H1 (cell line): ENCODE measurements at regions not wholly inside any gene's neighbourhood (a gene's known extent, or its start where the extent isn't known, plus 50 kb on each side); places are given as distances from the start of the nearest gene placed in this dataset.

Experiments
- CEBPB ChIP-seq: IDR thresholded peaks from 2 replicates; pipeline ENCODE4 v1.6.1; 2012; ENCODE audit warnings: low read depth, low read length
- CHD7 ChIP-seq: fragments of 300-600 bp; sonication (generic); IDR thresholded peaks from 2 replicates; pipeline ENCODE4 v1.7.1; 2012; ENCODE audit warnings: low read length, moderate library complexity, mild to moderate bottlenecking, inconsistent platforms; ENCODE audit not compliant: insufficient replicate concordance
- CREB1 ChIP-seq: IDR thresholded peaks from 2 replicates; pipeline ENCODE4 v1.6.1; 2012; ENCODE audit warnings: inconsistent platforms
- HDAC2 ChIP-seq, 2 experiments: fragments of 300-600 bp in 1 of 2; sonication (generic) in 1 of 2; IDR thresholded peaks; 2 replicates each; pipeline ENCODE4 v1.6.1; 2011 to 2012; ENCODE audit warnings: low read depth in 2 of 2, low read length in 2 of 2, mild to moderate bottlenecking in 2 of 2, moderate library complexity in 2 of 2, borderline replicate concordance in 1 of 2, inconsistent platforms in 1 of 2
- NANOG ChIP-seq: IDR thresholded peaks from 2 replicates; pipeline ENCODE4 v1.6.1; 2011; ENCODE audit warnings: low read length, low read depth, mild to moderate bottlenecking, inconsistent platforms; ENCODE audit not compliant: insufficient read depth, poor library complexity, severe bottlenecking
- SUZ12 ChIP-seq: fragments of 200-600 bp; sonication (generic); IDR thresholded peaks from 2 replicates; pipeline ENCODE4 v1.6.1; 2012; ENCODE audit warnings: mild to moderate bottlenecking, inconsistent platforms, low read length, moderate library complexity, mixed read lengths
- TAF7 ChIP-seq: optimal IDR thresholded peaks from 2 replicates; pipeline ENCODE3; 2011; ENCODE audit warnings: low read depth, mild to moderate bottlenecking, inconsistent platforms, low read length, moderate library complexity, borderline replicate concordance

GRCh38 chr6:27112974-27113373 lies 134.5 kb upstream of the PRSS16 start (continued):
- no peak for TF ChIP-seq CHD7
- TF ChIP-seq SUZ12, result no peak
- TF ChIP-seq HDAC2 (IDR thresholded peaks at IDR 0.05; ENCODE audit: borderline replicate concordance in 1 of 2, low read depth in 2 of 2, low read length in 2 of 2), result no peak
- no peak for TF ChIP-seq TAF7
- TF ChIP-seq CEBPB, result no peak
- TF ChIP-seq NANOG, result no peak
- no peak for TF ChIP-seq CREB1
